Ishikawa (cell line): ENCODE measurements at regions not wholly inside any gene's neighbourhood (a gene's known extent, or its start where the extent isn't known, plus 50 kb on each side); places are given as distances from the start of the nearest gene placed in this dataset.

Experiments
- CEBPB ChIP-seq: IDR thresholded peaks from 2 replicates; pipeline ENCODE4 v1.6.1; 2012
- CREB1 ChIP-seq: IDR thresholded peaks from 2 replicates; pipeline ENCODE4 v1.6.1; 2012; ENCODE audit warnings: low read depth
- EGR1 ChIP-seq: IDR thresholded peaks from 2 replicates; pipeline ENCODE4 v1.6.1; 2012
- EP300 ChIP-seq: IDR thresholded peaks from 2 replicates; pipeline ENCODE4 v1.6.1; 2012; ENCODE audit warnings: borderline replicate concordance
- FOXM1 ChIP-seq: IDR thresholded peaks from 2 replicates; pipeline ENCODE4 v1.6.1; 2012; ENCODE audit warnings: low read depth, borderline replicate concordance
- NFIC ChIP-seq: IDR thresholded peaks from 2 replicates; pipeline ENCODE4 v1.6.1; 2012
- RAD21 ChIP-seq: IDR thresholded peaks from 2 replicates; pipeline ENCODE4 v1.6.1; 2012; ENCODE audit warnings: low read depth
- TAF1 ChIP-seq: IDR thresholded peaks from 2 replicates; pipeline ENCODE4 v1.6.1; 2012; ENCODE audit warnings: low read depth, mild to moderate bottlenecking
- TCF12 ChIP-seq: IDR thresholded peaks from 2 replicates; pipeline ENCODE4 v1.6.1; 2012; ENCODE audit warnings: low read depth
- TEAD4 ChIP-seq: IDR thresholded peaks from 2 replicates; pipeline ENCODE4 v1.6.1; 2012
- YY1 ChIP-seq: IDR thresholded peaks from 2 replicates; pipeline ENCODE4 v1.6.1; 2012; ENCODE audit warnings: low read depth
- ZBTB7A ChIP-seq: IDR thresholded peaks from 2 replicates; pipeline ENCODE4 v1.6.1; 2012; ENCODE audit warnings: low read depth
- TF ChIP-seq, protein P1 (sequence below): IDR thresholded peaks from 2 replicates; pipeline ENCODE4 v1.6.1; 2012
- TF ChIP-seq, protein P2 (sequence below): IDR thresholded peaks from 2 replicates; pipeline ENCODE4 v1.6.1; 2012; ENCODE audit warnings: low read depth, mild to moderate bottlenecking
- TF ChIP-seq, protein P3 (sequence below): IDR thresholded peaks from 2 replicates; pipeline ENCODE4 v1.6.1; 2012

DNA sequence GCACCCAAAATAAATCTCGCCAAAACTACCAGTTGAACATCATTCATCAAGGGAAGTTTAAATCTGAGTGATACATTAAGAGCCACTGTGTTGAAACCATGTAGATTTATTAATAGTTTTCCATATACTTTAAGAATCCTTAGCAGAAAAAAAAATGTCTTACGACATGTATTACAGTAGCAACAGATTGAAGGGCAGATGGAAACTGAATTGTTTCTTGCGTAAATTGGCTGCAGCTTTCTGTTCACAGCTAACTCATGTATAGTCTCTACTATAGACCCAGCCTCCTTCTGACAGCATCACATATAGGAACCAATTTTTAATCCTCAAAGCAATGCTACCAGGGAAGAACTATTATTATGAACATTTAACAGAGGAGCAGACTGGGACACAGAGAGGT, 195.2 kb upstream of the PUDP start:
- TF ChIP-seq CEBPB (no peak), CREB1 (no peak), EGR1 (no peak)

DNA sequence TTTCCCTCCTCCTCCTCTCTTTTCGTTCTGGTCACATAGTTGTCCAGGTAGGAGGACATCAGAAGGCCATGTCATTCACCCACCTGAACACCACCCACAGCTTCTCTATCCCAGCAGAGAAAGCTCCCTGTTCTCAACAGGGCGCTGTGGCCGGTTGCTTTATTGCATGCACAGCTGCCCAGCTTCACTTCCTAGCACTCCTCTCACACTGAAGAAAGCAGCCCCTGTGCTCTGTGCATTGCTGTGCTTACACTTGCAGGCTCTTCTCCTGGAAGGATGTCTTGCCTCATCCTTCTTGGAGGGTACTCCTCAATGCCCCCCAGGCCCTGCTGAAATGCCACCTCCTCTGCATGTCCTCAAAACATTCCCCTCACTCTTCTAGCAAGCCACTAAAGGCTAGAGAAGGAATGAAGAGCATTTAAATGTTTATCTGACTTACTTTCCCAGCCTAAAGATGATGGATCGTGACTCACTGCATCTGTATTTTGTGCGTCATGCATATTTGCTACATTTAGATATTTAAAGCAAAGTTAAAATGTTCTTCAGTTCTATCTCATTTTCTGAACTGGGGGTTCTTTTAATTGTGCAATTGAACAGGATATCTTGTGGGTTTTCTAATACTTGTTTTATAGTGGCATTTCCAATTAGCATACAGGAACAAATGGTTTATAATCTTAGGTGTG, 186.4 kb upstream of the PUDP start:
- TF ChIP-seq CREB1 (no peak), RAD21 (no peak), CEBPB (no peak), FOXM1 (no peak), TCF12 (no peak), TEAD4 (no peak), YY1 (no peak), NFIC (no peak), EP300 (no peak), EGR1 (no peak), TAF1 (no peak)
- TF ChIP-seq, protein P1, sequence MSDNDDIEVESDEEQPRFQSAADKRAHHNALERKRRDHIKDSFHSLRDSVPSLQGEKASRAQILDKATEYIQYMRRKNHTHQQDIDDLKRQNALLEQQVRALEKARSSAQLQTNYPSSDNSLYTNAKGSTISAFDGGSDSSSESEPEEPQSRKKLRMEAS = no peak
- TF ChIP-seq, protein P2, sequence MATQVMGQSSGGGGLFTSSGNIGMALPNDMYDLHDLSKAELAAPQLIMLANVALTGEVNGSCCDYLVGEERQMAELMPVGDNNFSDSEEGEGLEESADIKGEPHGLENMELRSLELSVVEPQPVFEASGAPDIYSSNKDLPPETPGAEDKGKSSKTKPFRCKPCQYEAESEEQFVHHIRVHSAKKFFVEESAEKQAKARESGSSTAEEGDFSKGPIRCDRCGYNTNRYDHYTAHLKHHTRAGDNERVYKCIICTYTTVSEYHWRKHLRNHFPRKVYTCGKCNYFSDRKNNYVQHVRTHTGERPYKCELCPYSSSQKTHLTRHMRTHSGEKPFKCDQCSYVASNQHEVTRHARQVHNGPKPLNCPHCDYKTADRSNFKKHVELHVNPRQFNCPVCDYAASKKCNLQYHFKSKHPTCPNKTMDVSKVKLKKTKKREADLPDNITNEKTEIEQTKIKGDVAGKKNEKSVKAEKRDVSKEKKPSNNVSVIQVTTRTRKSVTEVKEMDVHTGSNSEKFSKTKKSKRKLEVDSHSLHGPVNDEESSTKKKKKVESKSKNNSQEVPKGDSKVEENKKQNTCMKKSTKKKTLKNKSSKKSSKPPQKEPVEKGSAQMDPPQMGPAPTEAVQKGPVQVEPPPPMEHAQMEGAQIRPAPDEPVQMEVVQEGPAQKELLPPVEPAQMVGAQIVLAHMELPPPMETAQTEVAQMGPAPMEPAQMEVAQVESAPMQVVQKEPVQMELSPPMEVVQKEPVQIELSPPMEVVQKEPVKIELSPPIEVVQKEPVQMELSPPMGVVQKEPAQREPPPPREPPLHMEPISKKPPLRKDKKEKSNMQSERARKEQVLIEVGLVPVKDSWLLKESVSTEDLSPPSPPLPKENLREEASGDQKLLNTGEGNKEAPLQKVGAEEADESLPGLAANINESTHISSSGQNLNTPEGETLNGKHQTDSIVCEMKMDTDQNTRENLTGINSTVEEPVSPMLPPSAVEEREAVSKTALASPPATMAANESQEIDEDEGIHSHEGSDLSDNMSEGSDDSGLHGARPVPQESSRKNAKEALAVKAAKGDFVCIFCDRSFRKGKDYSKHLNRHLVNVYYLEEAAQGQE = no peak
- TF ChIP-seq, protein P3, sequence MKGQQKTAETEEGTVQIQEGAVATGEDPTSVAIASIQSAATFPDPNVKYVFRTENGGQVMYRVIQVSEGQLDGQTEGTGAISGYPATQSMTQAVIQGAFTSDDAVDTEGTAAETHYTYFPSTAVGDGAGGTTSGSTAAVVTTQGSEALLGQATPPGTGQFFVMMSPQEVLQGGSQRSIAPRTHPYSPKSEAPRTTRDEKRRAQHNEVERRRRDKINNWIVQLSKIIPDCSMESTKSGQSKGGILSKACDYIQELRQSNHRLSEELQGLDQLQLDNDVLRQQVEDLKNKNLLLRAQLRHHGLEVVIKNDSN = no peak

DNA sequence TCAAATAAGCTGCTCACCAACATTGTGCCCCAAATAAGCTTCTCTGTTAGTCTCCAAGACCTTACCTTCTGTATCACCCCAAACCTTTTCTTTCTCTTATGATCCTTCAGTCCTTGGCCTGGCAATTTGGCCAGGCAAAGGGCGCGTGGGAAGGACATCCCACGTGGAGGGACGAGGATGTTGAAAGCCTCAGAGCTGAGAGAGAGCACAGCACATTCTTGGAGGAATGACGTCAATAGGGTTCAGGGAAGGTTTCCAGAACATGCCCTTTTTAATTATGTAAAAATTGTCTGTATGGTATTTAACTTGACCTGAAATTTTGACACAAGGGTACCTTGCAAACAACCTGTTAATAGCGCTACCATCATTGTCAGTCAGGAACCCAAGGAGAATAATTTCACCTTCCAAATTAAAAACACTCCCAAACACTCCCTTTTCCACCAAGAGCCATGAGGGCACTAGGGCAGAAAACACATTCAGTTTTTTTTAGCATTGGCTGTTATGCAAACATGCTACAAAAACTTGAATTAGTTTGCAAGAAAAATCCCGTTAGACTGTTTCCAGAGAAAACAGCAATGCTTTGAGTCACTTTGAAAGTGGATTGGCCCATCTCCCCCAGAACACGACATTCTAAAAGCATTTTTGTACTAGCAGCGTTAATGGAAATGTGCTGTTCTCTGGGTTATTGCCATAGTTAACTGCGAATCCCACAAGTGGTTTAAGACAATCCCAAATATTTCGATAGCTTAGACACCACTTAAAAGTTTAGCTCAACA, 183.2 kb upstream of the PUDP start:
- TF ChIP-seq RAD21 (no peak), EP300 (no peak), ZBTB7A (no peak), YY1 (no peak), FOXM1 (no peak), EGR1 (no peak), TCF12 (no peak), NFIC (no peak), TEAD4 (no peak), TAF1 (no peak), CEBPB (no peak), CREB1 (no peak)
- TF ChIP-seq, protein P3 = no peak
- TF ChIP-seq, protein P1 = no peak

DNA sequence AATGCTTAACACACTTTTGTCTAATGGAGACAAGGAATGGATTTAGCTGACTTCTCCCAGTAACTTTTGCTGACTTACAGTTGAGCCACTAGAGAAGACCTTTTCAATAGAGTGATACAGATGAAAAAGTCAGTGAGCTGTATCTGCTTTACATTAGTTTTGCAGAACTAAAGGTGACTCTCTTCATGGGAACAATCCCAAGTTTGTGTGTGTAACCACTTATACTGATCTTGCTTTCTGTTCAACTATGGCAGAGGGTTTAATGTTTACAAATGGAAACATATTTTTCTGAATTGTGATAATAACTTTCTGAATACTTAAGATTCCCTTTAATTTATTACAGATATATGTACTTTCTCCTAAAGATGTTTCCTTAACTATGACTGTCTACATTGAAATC, 182.6 kb upstream of the PUDP start:
- TF ChIP-seq RAD21 = no peak
- no peak for TF ChIP-seq EP300
- TF ChIP-seq, protein P1 = no peak
- TF ChIP-seq CEBPB = no peak
- TF ChIP-seq EGR1 = no peak
- TF ChIP-seq, protein P2 = no peak
- no peak for TF ChIP-seq NFIC
- TF ChIP-seq, protein P3 = no peak
- no peak for TF ChIP-seq ZBTB7A
- TF ChIP-seq TCF12 = no peak
- no peak for TF ChIP-seq YY1
- no peak for TF ChIP-seq TAF1
- no peak for TF ChIP-seq FOXM1
- no peak for TF ChIP-seq TEAD4
- no peak for TF ChIP-seq CREB1

DNA sequence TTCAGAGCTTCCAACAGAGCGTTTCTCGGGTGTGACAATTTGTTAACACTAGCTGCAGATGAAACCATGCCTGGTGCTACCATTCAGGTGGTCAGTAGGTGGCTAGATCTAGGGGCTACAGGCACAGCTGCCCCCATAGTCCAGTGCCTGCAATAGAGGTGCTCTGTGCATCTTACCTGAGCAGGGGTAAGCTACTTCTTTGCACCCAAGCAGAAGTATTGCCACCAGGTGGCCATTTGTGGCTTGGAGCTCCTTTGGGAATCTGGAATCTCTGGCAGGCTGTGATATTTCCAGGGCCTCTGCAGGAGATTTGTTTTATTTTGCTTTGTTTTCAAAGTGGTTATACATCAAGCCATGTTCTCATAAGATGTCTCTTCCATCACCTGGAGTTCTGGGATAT, 170.7 kb upstream of the PUDP start:
- no peak for TF ChIP-seq CEBPB
- no peak for TF ChIP-seq TAF1
- TF ChIP-seq FOXM1 = no peak
- no peak for TF ChIP-seq EP300
- TF ChIP-seq TCF12 = no peak
- TF ChIP-seq EGR1 = no peak
- TF ChIP-seq YY1 = no peak
- TF ChIP-seq, protein P2 = no peak
- no peak for TF ChIP-seq NFIC
- TF ChIP-seq TEAD4 = no peak
- no peak for TF ChIP-seq ZBTB7A
- TF ChIP-seq, protein P1 = no peak
- TF ChIP-seq, protein P3 = no peak
- no peak for TF ChIP-seq CREB1
- TF ChIP-seq RAD21 = no peak
